ENCODE measurements at regions not wholly inside any gene's neighbourhood (a gene's known extent, or its start where the extent isn't known, plus 50 kb on each side); places are given as distances from the start of the nearest gene placed in this dataset.
"Not testable (repeated sequence)": the region's sequence is repeated elsewhere in the genome, so short reads cannot be mapped to it uniquely, and the experiment has no call there.

DNA sequence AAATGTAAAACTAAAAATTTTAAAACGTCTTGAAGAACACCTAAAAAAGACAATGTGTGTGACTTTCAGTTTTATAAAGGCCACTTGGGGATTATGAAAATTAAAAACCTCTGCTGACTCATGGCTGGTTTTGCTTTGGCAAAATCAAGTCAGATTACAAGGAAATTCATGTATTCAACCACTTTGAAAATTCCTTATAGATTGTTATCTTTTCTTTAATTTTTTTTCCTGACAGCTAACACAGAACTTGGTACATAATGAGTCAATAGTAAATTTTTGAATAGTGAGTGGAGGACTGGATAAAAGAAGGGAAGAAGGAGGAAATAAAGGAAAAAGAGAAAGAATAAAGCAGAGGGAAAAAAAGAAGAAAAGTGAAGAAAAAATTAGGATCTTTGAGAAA is 1774.7 kb upstream of the ACO1 start:
- Histone ChIP-seq H3K27me3 (ENCODE audit: control insufficient read depth, insufficient read depth, low read length) (no peaks in the 10 kb centered on the region), H2BK20ac (ENCODE audit: low read depth, low read length) (no peak overlapping the region), H3K9ac (ENCODE audit: low read depth, low read length) (no peak overlapping the region), H3K56ac (ENCODE audit: extremely low read depth, insufficient read depth, low read length) (no peak overlapping the region), H4K5ac (ENCODE audit: low read depth, low read length) (no peak overlapping the region), H3K4me1 (ENCODE audit: control insufficient read depth, insufficient read depth, low read length) (no peaks in the 10 kb centered on the region), H2BK5ac (ENCODE audit: low read depth, low read length, poor library complexity, severe bottlenecking) (no peak overlapping the region), H3K23ac (ENCODE audit: low read depth, low read length) (no peak overlapping the region), H4K8ac (ENCODE audit: low read depth in 2 of 2, low read length in 2 of 2) (no peak overlapping the region), H4K91ac (ENCODE audit: insufficient read depth, low read depth, low read length) (no peak overlapping the region), H3K4ac (ENCODE audit: low read depth, low read length) (no peak overlapping the region), H3K36me3 (ENCODE audit: control insufficient read depth, insufficient read depth, low read length) (no peaks in the 10 kb centered on the region), H3K14ac (replicated peaks; ENCODE audit: low read depth, low read length) (no peak overlapping the region), H3K9me1 (ENCODE audit: insufficient read depth, low read length) (no peaks in the 10 kb centered on the region), H4K20me1 (ENCODE audit: insufficient read depth, low read length) (no peaks in the 10 kb centered on the region), H3K4me3 (ENCODE audit: insufficient read depth, low read depth, low read length) (no peak overlapping the region), H3K9me3 (ENCODE audit: control insufficient read depth, insufficient read depth, low read length) (no peaks in the 10 kb centered on the region; the same call in 1 of the 2 replicates), H2AK9ac (replicated peaks; ENCODE audit: low read depth, low read length, poor library complexity) (no peak overlapping the region), H2AFZ (replicated peaks; ENCODE audit: low read length, poor library complexity) (no peak overlapping the region), H3K18ac (ENCODE audit: low read depth, low read length) (no peak overlapping the region), H2BK15ac (ENCODE audit: low read depth, low read length) (no peak overlapping the region), H2AK5ac (ENCODE audit: low read depth, low read length) (no peak overlapping the region), H3K27ac (ENCODE audit: insufficient read depth, low read length) (no peak overlapping the region), H3K79me1 (ENCODE audit: low read depth in 1 of 2, low read length in 2 of 2) (no peaks in the 10 kb centered on the region), H2BK120ac (ENCODE audit: low read depth, low read length) (no peak overlapping the region), H3K4me2 (ENCODE audit: low read depth, low read length) (no peak overlapping the region)
- dilution Hi-C loops (cut with HindIII; ENCODE audit: low sequenced_read_pairs, unreplicated experiment): no loop called here
- no CpG with 5 or more reads among the region's 1 CpG for WGBS, 2 experiments (ENCODE audit: extremely low coverage in 2 of 2, insufficient read length in 1 of 2)
- intact Hi-C loops (cut with micrococcal nuclease): loop anchor here (10.0 kb wide), 1 partner anchor 65 kb away; no protein-coding TSS in a partner anchor
- no peak for ATAC-seq (ENCODE audit: low read depth)
- no peak for DNase-seq
- CTCF ChIA-PET: no interaction called here
- TF ChIP-seq SMC3 (IDR thresholded peaks at IDR 0.05; ENCODE audit: low read depth, low read length): no peak
- no peak for TF ChIP-seq RAD21 (IDR thresholded peaks at IDR 0.05; ENCODE audit: low read length)
- TF ChIP-seq BHLHE40 (IDR thresholded peaks at IDR 0.05; ENCODE audit: low read depth, low read length): no peak
- POLR2A ChIA-PET (ENCODE audit: unreplicated experiment): no interaction called here
- in situ Hi-C loops (cut with MboI; ENCODE audit: low sequenced_read_pairs): no loop called here
- no TSS peak for BruUV-seq (replicated peaks)

DNA sequence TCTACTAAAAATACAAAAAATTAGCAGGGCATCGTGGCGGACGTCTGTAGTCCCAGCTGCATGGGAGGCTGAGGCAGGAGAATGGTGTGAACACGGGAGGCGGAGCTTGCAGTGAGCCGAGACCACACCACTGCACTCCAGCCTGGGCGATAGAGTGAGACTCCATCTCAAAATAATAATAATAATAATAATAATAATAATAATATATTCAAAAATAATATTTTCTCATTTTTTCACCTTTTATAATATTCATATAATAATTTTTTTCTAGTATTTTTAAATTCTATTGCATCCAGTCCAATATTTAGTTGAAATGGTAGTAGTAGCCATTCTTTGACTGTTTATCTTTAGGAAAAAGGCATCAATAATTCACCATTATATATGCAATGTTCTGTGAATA is 1767.7 kb upstream of the ACO1 start:
- H3K14ac ChIP-seq (replicated peaks; ENCODE audit: low read depth, low read length); H2AK9ac ChIP-seq (replicated peaks; ENCODE audit: low read depth, low read length, poor library complexity); H2BK20ac ChIP-seq (ENCODE audit: low read depth, low read length); H3K4ac ChIP-seq (ENCODE audit: low read depth, low read length); H4K91ac ChIP-seq (ENCODE audit: insufficient read depth, low read depth, low read length); H3K4me2 ChIP-seq (ENCODE audit: low read depth, low read length); dilution Hi-C loops (cut with HindIII; ENCODE audit: low sequenced_read_pairs, unreplicated experiment); H3K9ac ChIP-seq (ENCODE audit: low read depth, low read length); H3K23ac ChIP-seq (ENCODE audit: low read depth, low read length); H4K5ac ChIP-seq (ENCODE audit: low read depth, low read length); POLR2A ChIA-PET (ENCODE audit: unreplicated experiment); CTCF ChIA-PET; H2AK5ac ChIP-seq (ENCODE audit: low read depth, low read length); H3K9me1 ChIP-seq (ENCODE audit: insufficient read depth, low read length); BruUV-seq (replicated peaks); H2BK120ac ChIP-seq (ENCODE audit: low read depth, low read length); H3K9me3 ChIP-seq (ENCODE audit: control insufficient read depth, insufficient read depth, low read length); H3K27me3 ChIP-seq (ENCODE audit: control insufficient read depth, insufficient read depth, low read length); H2AFZ ChIP-seq (replicated peaks; ENCODE audit: low read length, poor library complexity); H3K56ac ChIP-seq (ENCODE audit: extremely low read depth, insufficient read depth, low read length); H3K4me1 ChIP-seq (ENCODE audit: control insufficient read depth, insufficient read depth, low read length); H2BK5ac ChIP-seq (ENCODE audit: low read depth, low read length, poor library complexity, severe bottlenecking); ATAC-seq (ENCODE audit: low read depth); H3K27ac ChIP-seq (ENCODE audit: insufficient read depth, low read length); H3K18ac ChIP-seq (ENCODE audit: low read depth, low read length); H2BK15ac ChIP-seq (ENCODE audit: low read depth, low read length); H3K36me3 ChIP-seq (ENCODE audit: control insufficient read depth, insufficient read depth, low read length); in situ Hi-C loops (cut with MboI; ENCODE audit: low sequenced_read_pairs); H4K8ac ChIP-seq (ENCODE audit: low read depth in 2 of 2, low read length in 2 of 2); H3K79me1 ChIP-seq (ENCODE audit: low read depth in 1 of 2, low read length in 2 of 2); DNase-seq; H4K20me1 ChIP-seq (ENCODE audit: insufficient read depth, low read length); H3K4me3 ChIP-seq (ENCODE audit: insufficient read depth, low read depth, low read length): not testable (repeated sequence)
- intact Hi-C loops (cut with micrococcal nuclease): loop anchor here (10.0 kb wide), 1 partner anchor 58 kb away; no protein-coding TSS in a partner anchor
- WGBS, 2 experiments (ENCODE audit: extremely low coverage in 2 of 2, insufficient read length in 1 of 2): no CpG with 5 or more reads among the region's 7 CpGs
